ENCODE measurements at regions not wholly inside any gene's neighbourhood (a gene's known extent, or its start where the extent isn't known, plus 50 kb on each side); places are given as distances from the start of the nearest gene placed in this dataset.

DNA sequence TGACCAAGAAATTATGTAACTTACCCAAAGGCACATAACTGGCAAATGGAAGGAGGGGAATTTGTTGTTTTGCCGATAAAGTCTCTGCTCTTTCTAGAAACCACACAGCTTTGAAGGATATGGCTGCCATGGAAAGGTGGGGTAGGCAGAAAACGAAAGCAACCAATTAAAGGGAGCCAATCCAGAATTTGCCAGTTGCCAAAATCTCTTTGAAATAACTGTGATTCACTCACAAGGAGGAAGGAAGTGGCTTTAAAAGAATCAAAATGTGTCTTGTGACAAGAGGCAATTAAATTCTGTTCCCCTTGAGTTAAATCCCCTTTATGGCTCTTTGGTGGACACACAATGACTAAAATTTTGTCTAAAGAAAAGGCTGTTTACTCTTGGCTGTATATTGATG, 61.2 kb upstream of the CCDC190 start:
- Histone ChIP-seq H3K79me2 (ENCODE audit: insufficient read depth, low read length) (no peaks in the 10 kb centered on the region), H2BK5ac (ENCODE audit: insufficient read length, low read length) (no peak overlapping the region), H2BK20ac (ENCODE audit: low read depth, low read length, poor library complexity, severe bottlenecking) (no peak overlapping the region), H4K20me1 (ENCODE audit: control insufficient read depth, insufficient read depth, insufficient read length) (no peaks in the 10 kb centered on the region), H2BK15ac (ENCODE audit: low read depth, low read length) (no peak overlapping the region), H3K4me1 (ENCODE audit: insufficient read depth, low read length) (no peaks in the 10 kb centered on the region), H3K27me3 (ENCODE audit: insufficient read depth, low read length) (no peaks in the 10 kb centered on the region), H2BK12ac (ENCODE audit: insufficient read length, low read depth, low read length) (no peak overlapping the region), H3K4me2 (ENCODE audit: insufficient read depth, insufficient read length, low read length) (no peak overlapping the region), H2BK120ac (ENCODE audit: low read depth, low read length, poor library complexity, severe bottlenecking) (no peak overlapping the region), H3K23ac (ENCODE audit: insufficient read length, low read depth, low read length) (no peak overlapping the region), H4K5ac (ENCODE audit: insufficient read length, low read depth, low read length) (no peak overlapping the region), H4K8ac (replicated peaks; ENCODE audit: insufficient read length, low read depth, low read length) (no peak overlapping the region), H3K18ac (ENCODE audit: insufficient read length, low read depth, low read length) (no peak overlapping the region), H3K23me2 (ENCODE audit: insufficient read length, low read depth, low read length, poor library complexity, severe bottlenecking) (no peaks in the 10 kb centered on the region), H3K27ac (ENCODE audit: insufficient read length, low read depth, low read length) (no peak overlapping the region), H3K9me3 (ENCODE audit: control insufficient read depth, low read depth, low read length) (no peaks in the 10 kb centered on the region), H2AFZ (ENCODE audit: low read length) (no peak overlapping the region), H3K4ac (ENCODE audit: low read depth, low read length) (no peak overlapping the region), H3K79me1 (ENCODE audit: insufficient read depth, low read depth, low read length, poor library complexity, severe bottlenecking) (no peaks in the 10 kb centered on the region), H3K14ac (ENCODE audit: insufficient read depth, low read length) (no peak overlapping the region), H3T11ph (ENCODE audit: low read length) (no peak overlapping the region), H3K56ac (ENCODE audit: insufficient read length, low read depth, low read length) (no peak overlapping the region), H3K9ac (ENCODE audit: extremely low read depth, insufficient read length, low read length) (no peak overlapping the region), H2AK5ac (ENCODE audit: insufficient read length, low read length) (no peak overlapping the region), H4K91ac (ENCODE audit: insufficient read length, low read depth, low read length) (no peak overlapping the region)
- Mint-ChIP-seq H3K27me3 (ENCODE audit: low read depth) (0 out of 2 replicates have a peak, but pooled peaks cover 1% of the 10 kb centered on the region), H3K9me3 (no peaks in the 10 kb centered on the region), H3K4me1 (no peaks in the 10 kb centered on the region), H3K36me3 (ENCODE audit: insufficient read depth in 1 of 3, low read depth in 3 of 3) (no peaks in the 10 kb centered on the region), H3K27ac (no peak overlapping the region), H3K4me3 (no peak overlapping the region)
- no CpG with 5 or more reads among the region's 2 CpGs for WGBS (ENCODE audit: extremely low coverage, insufficient read length, low lambda C conversion rate)
- TF ChIP-seq CTCF (conservative IDR thresholded peaks at IDR 0.05), result no peak
- no peak for DNase-seq

Data from H9 (cell line).